GM10266 (cell line): ENCODE measurements at regions not wholly inside any gene's neighbourhood (a gene's known extent, or its start where the extent isn't known, plus 50 kb on each side); places are given as distances from the start of the nearest gene placed in this dataset.

Source experiments
- DNase-seq: peaks from one replicate; pipeline ENCODE4 v3.0.0; 2012; ENCODE audit errors: extremely low spot score
- TF ChIP-seq, protein P1 (sequence below): IDR thresholded peaks from 2 replicates; pipeline ENCODE4 v1.5.1; 2012; ENCODE audit warnings: mild to moderate bottlenecking, low read depth; ENCODE audit not compliant: control insufficient read depth, insufficient read depth; ENCODE audit errors: missing control alignments

DNA sequence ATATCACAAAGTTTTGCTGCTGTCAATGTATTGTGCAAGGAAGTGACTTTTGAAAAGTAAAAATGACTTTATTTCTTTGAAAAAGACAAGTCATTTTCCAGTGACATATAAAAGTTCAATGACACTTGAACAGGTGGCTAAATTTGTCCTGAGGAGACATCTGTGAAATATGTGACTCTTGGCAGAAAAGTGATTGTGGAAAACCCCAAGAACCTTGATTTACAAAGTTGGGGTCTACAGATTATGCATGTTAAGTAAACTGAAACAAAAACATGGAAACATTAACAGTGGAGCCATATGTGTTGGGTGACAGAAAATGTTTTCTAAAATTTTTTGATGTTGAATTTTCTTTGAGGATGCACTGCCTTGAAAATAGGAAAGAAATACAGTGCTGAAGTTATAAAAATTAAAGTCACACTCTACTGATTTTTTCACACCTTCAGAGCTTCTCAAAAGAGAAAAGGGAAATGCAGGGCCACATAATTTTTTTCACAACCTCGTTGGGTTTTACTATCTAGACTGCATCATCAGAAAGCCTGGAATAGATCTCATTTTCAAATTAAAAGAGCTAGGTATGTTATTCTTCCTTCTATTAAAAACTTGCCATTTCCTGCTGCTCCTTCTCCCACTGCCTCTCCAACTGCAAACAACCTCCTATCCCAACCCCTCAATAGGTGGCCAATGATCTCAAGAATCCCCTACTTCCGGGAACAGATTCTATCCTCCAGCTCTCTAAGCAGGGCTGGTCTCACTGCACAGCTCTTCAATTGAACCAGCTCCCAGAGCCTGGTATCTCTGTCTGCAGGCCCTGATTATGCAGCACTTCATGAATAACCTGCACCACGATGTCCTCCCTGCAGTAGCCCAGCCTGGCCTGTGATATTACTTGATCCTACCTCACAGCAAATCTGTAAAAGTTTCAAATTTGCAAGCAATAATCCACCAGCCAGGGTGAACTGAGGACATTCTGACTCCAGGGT lies 570.8 kb upstream of the CPEB2 start:
- TF ChIP-seq, protein P1, sequence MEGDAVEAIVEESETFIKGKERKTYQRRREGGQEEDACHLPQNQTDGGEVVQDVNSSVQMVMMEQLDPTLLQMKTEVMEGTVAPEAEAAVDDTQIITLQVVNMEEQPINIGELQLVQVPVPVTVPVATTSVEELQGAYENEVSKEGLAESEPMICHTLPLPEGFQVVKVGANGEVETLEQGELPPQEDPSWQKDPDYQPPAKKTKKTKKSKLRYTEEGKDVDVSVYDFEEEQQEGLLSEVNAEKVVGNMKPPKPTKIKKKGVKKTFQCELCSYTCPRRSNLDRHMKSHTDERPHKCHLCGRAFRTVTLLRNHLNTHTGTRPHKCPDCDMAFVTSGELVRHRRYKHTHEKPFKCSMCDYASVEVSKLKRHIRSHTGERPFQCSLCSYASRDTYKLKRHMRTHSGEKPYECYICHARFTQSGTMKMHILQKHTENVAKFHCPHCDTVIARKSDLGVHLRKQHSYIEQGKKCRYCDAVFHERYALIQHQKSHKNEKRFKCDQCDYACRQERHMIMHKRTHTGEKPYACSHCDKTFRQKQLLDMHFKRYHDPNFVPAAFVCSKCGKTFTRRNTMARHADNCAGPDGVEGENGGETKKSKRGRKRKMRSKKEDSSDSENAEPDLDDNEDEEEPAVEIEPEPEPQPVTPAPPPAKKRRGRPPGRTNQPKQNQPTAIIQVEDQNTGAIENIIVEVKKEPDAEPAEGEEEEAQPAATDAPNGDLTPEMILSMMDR: no peak
- no peak for DNase-seq

DNA sequence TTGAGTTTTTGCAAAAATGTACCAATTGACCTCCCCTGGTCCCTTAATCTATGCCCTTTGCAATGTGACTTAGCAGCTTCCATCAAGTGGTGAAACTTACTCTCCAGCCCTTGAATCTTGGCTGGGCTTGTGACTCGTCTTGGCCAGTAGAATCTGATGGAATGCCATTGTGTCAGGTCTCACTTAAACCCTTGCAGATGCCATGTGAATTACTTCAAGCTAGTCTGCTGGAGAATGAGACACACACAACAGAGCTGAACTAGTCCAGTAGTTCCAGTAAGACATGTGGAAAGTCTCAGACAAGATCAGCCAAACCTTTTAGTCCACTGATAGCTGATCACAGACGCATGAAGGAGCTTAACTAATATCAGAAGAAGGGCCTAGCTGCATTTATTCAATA lies 567.8 kb upstream of the CPEB2 start:
- no peak for DNase-seq
- TF ChIP-seq, protein P1: no peak

DNA sequence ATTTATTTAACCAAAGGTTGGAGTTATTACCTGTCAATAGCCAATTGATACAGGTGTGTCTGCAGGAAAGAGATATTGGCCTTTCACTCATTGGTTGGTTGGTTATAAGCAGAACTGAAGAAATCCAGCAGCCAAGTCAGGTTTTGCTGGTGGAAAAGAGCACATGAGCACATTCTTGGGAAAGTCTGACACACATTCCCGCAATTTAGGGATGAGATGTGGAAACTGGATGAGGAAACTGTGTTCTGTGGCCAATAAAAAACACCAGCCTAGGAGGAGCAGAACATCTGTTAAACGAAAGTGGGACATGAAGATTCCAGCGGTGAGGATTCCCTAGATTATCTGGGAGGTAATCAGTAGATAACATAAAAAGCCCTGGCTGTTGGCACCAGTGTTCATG lies 567.4 kb upstream of the CPEB2 start:
- TF ChIP-seq, protein P1: no peak
- DNase-seq: no peak

DNA sequence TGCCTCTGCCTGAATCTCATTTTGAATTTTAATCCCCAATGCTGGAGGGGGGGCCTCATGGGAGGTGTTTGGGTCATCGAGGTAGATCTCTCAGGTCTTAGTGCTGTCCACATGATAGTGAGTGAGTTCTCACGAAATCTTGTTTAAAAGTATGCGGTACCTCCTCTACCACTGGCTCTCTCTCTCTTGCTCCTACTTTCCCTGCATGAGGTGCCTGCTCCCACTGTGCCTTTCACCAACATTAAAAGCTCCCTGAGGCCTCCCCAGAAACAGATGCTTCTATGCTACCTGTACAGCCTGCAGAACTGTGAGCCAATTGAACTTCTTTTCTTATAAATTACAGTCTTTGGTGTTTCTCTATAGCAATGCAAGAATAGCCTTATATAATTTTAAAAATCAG lies 560.7 kb upstream of the CPEB2 start:
- TF ChIP-seq, protein P1: no peak

DNA sequence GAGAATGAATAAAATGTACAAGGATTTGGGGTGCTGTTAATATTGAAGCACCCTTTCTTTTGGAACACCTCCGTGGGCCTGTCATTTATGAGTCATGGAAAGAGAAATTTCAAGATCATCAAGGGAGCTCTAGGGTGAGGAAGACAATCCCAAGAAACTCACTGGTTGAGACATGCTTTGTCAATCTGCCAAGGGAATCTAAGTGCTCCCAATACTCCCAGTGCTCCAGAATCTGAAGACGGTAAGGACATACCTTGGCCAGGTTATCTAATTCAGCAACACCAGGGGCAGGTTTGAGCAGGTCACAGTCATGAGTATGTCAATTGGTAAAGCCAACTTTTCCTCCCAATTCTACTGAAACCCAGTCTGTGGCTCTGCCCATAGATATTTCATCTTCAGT lies 556.4 kb upstream of the CPEB2 start:
- TF ChIP-seq, protein P1: no peak
- no peak for DNase-seq

More for the DNA sequence above, 560.7 kb upstream of the CPEB2 start:
- DNase-seq: no peak

DNA sequence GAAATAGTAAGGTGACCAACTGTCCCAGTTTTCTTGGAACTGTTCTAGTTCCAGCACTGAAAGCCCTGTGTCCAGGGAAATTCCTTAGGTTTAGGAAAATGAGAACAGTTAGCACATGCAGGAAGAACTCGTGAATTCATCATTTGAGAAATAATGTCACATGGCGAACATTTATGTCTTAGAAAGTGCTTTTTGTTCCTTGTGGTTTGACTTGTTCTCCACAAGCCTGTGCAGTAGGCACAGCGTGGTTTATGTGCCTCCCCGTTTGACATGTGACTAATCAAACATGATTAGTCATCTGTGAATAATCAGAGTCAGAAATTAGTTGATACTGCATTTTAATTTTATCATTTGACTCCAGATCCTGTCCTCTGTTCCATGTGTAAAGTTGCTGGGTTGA lies 556.0 kb upstream of the CPEB2 start:
- DNase-seq: no peak
- TF ChIP-seq, protein P1: no peak

DNA sequence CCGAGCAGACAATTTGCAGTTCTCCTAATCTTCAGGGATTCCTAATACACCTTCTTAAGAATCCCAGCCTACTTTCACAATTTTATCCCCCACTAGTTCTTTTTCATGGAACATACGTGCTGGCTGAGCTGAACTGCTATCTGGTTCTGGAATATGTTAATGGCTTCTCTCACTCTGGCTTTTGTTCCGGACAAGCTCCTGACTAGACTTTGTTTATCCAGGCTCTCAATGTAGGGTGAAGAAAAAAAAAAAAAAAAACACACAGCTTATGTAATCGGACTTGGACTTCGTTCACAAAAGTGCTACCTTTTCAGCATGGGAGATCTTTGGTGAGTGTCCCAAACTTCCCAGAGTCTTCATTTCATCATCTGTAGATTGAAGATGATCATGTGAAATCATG lies 555.4 kb upstream of the CPEB2 start:
- TF ChIP-seq, protein P1: no peak
- no peak for DNase-seq
